NB4 (cell line): ENCODE measurements at regions not wholly inside any gene's neighbourhood (a gene's known extent, or its start where the extent isn't known, plus 50 kb on each side); places are given as distances from the start of the nearest gene placed in this dataset.
"Not testable (repeated sequence)": the region's sequence is repeated elsewhere in the genome, so short reads cannot be mapped to it uniquely, and the experiment has no call there.

ENCODE experiments used
- DNase-seq: peaks from one replicate; pipeline ENCODE4 v3.0.0; 2010; ENCODE audit warnings: low read depth
- H3K4me3 ChIP-seq: one replicate; pipeline ENCODE4 v1.5.1; 2011; ENCODE audit warnings: mild to moderate bottlenecking, low read depth, low read length, moderate library complexity

- H3K4me3 ChIP-seq, DNase-seq: not testable (repeated sequence)
Observed at GRCh38 chr15:22519213-22519612, 60.5 kb downstream of the GOLGA6L22 start.

- not testable (repeated sequence) for H3K4me3 ChIP-seq, DNase-seq
Observed at GRCh38 chr15:22526537-22526936, 67.8 kb downstream of the GOLGA6L22 start.

GRCh38 chr15:22527016-22527415 is 68.3 kb downstream of the GOLGA6L22 start:
- DNase-seq, H3K4me3 ChIP-seq: not testable (repeated sequence)

- not testable (repeated sequence) for DNase-seq, H3K4me3 ChIP-seq
Observed at GRCh38 chr15:22529200-22529599, 70.5 kb downstream of the GOLGA6L22 start.

- not testable (repeated sequence) for DNase-seq
Observed at GRCh38 chr15:22559701-22560100, 101.0 kb downstream of the GOLGA6L22 start.

GRCh38 chr15:22561716-22562115 is 103.0 kb downstream of the GOLGA6L22 start:
- not testable (repeated sequence) for H3K4me3 ChIP-seq, DNase-seq

More at GRCh38 chr15:22559701-22560100, 101.0 kb downstream of the GOLGA6L22 start:
- not testable (repeated sequence) for H3K4me3 ChIP-seq

GRCh38 chr15:22566510-22566909 is 107.8 kb downstream of the GOLGA6L22 start:
- not testable (repeated sequence) for DNase-seq, H3K4me3 ChIP-seq

GRCh38 chr15:22569486-22569885 is 110.8 kb downstream of the GOLGA6L22 start:
- not testable (repeated sequence) for DNase-seq

GRCh38 chr15:22572152-22572735 is 113.5 kb downstream of the GOLGA6L22 start:
- DNase-seq: not testable (repeated sequence)

More at GRCh38 chr15:22569486-22569885, 110.8 kb downstream of the GOLGA6L22 start:
- H3K4me3 ChIP-seq: not testable (repeated sequence)

GRCh38 chr15:22572792-22573191 is 114.1 kb downstream of the GOLGA6L22 start:
- not testable (repeated sequence) for H3K4me3 ChIP-seq, DNase-seq

More at GRCh38 chr15:22572152-22572735, 113.5 kb downstream of the GOLGA6L22 start:
- H3K4me3 ChIP-seq: not testable (repeated sequence)

- H3K4me3 ChIP-seq, DNase-seq: not testable (repeated sequence)
Observed at GRCh38 chr15:22577828-22578227, 119.1 kb downstream of the GOLGA6L22 start.

GRCh38 chr15:22579213-22579612 is 120.5 kb downstream of the GOLGA6L22 start:
- not testable (repeated sequence) for DNase-seq, H3K4me3 ChIP-seq

- H3K4me3 ChIP-seq, DNase-seq: not testable (repeated sequence)
Observed at GRCh38 chr15:22587391-22587790, 128.7 kb downstream of the GOLGA6L22 start.

GRCh38 chr15:22598552-22598951 is 139.8 kb downstream of the GOLGA6L22 start:
- not testable (repeated sequence) for DNase-seq, H3K4me3 ChIP-seq

GRCh38 chr15:22599526-22600320 is 141.0 kb downstream of the GOLGA6L22 start:
- not testable (repeated sequence) for H3K4me3 ChIP-seq, DNase-seq

GRCh38 chr15:22616976-22617375 is 158.3 kb downstream of the GOLGA6L22 start:
- DNase-seq: not testable (repeated sequence)

GRCh38 chr15:22631789-22632188 is 154.7 kb upstream of the NIPA1 start:
- DNase-seq, H3K4me3 ChIP-seq: not testable (repeated sequence)

More at GRCh38 chr15:22616976-22617375, 158.3 kb downstream of the GOLGA6L22 start:
- H3K4me3 ChIP-seq: not testable (repeated sequence)

- H3K4me3 ChIP-seq, DNase-seq: not testable (repeated sequence)
Observed at GRCh38 chr15:22639983-22640382, 146.5 kb upstream of the NIPA1 start.

GRCh38 chr15:22649458-22649857 is 137.0 kb upstream of the NIPA1 start:
- not testable (repeated sequence) for H3K4me3 ChIP-seq, DNase-seq

GRCh38 chr15:22651179-22651578 is 135.3 kb upstream of the NIPA1 start:
- not testable (repeated sequence) for DNase-seq, H3K4me3 ChIP-seq
